ENCODE measurements at regions not wholly inside any gene's neighbourhood (a gene's known extent, or its start where the extent isn't known, plus 50 kb on each side); places are given as distances from the start of the nearest gene placed in this dataset.

GRCh38 chr17:73949903-73950592 lies 253.4 kb upstream of the RPL38 start:
- Histone ChIP-seq H3F3A (ENCODE audit: insufficient read depth, low read length, poor library complexity, severe bottlenecking) (no peaks in the 10 kb centered on the region), H3K79me2 (replicated peaks; ENCODE audit: insufficient read depth, low read length) (no peaks in the 10 kb centered on the region), H3K9me2 (ENCODE audit: insufficient read depth, low read length) (no peaks in the 10 kb centered on the region), H3K27me3 (ENCODE audit: insufficient read depth, low read depth, low read length) (peaks cover 10% of the 10 kb centered on the region), H3K9me3 (ENCODE audit: low read length) (no peaks in the 10 kb centered on the region), H3K4me3 (ENCODE audit: low read length) (no peak overlapping the region), H4K20me1 (ENCODE audit: insufficient read depth) (no peaks in the 10 kb centered on the region), H2AFZ (ENCODE audit: low read depth, low read length) (no peak overlapping the region), H3K27ac (ENCODE audit: low read length) (no peak overlapping the region), H3K9ac (ENCODE audit: low read length) (no peak overlapping the region), H3K4me2 (ENCODE audit: low read length) (no peak overlapping the region), H3K36me3 (ENCODE audit: insufficient read depth, low read length) (no peaks in the 10 kb centered on the region)
- TF ChIP-seq REST (IDR thresholded peaks at IDR 0.05; ENCODE audit: borderline replicate concordance) (no peak), SMC3 (conservative IDR thresholded peaks at IDR 0.05; ENCODE audit: poor library complexity) (no peak), EP300 (conservative IDR thresholded peaks at IDR 0.05; ENCODE audit: poor library complexity, severe bottlenecking) (no peak), MXI1 (conservative IDR thresholded peaks at IDR 0.05; ENCODE audit: poor library complexity, severe bottlenecking) (no peak), CTCF (IDR thresholded peaks at IDR 0.05; ENCODE audit: poor library complexity, severe bottlenecking) (no peak), TAF1 (IDR thresholded peaks at IDR 0.05; ENCODE audit: low read depth) (no peak), POLR2AphosphoS5 (IDR thresholded peaks at IDR 0.05) (no peak), EZH2 (IDR thresholded peaks at IDR 0.05; ENCODE audit: borderline replicate concordance, insufficient read depth, low read length, poor library complexity, severe bottlenecking) (no peak), RAD21 (conservative IDR thresholded peaks at IDR 0.05) (no peak)

GRCh38 chr17:73950593-73950914 lies 252.9 kb upstream of the RPL38 start:
- Histone ChIP-seq H3F3A (ENCODE audit: insufficient read depth, low read length, poor library complexity, severe bottlenecking) (no peaks in the 10 kb centered on the region), H3K9ac (ENCODE audit: low read length) (no peak overlapping the region), H3K27ac (ENCODE audit: low read length) (no peak overlapping the region), H4K20me1 (ENCODE audit: insufficient read depth) (no peaks in the 10 kb centered on the region), H3K9me3 (ENCODE audit: low read length) (no peaks in the 10 kb centered on the region), H3K4me3 (ENCODE audit: low read length) (no peak overlapping the region), H3K4me2 (ENCODE audit: low read length) (no peak overlapping the region), H2AFZ (ENCODE audit: low read depth, low read length) (no peak overlapping the region), H3K9me2 (ENCODE audit: insufficient read depth, low read length) (no peaks in the 10 kb centered on the region), H3K79me2 (replicated peaks; ENCODE audit: insufficient read depth, low read length) (no peaks in the 10 kb centered on the region), H3K36me3 (ENCODE audit: insufficient read depth, low read length) (no peaks in the 10 kb centered on the region), H3K27me3 (ENCODE audit: insufficient read depth, low read depth, low read length) (peaks cover 10% of the 10 kb centered on the region)
- TF ChIP-seq RAD21 (conservative IDR thresholded peaks at IDR 0.05) (no peak), SMC3 (conservative IDR thresholded peaks at IDR 0.05; ENCODE audit: poor library complexity) (no peak), REST (IDR thresholded peaks at IDR 0.05; ENCODE audit: borderline replicate concordance) (no peak), POLR2AphosphoS5 (IDR thresholded peaks at IDR 0.05) (no peak), EZH2 (IDR thresholded peaks at IDR 0.05; ENCODE audit: borderline replicate concordance, insufficient read depth, low read length, poor library complexity, severe bottlenecking) (no peak), EP300 (conservative IDR thresholded peaks at IDR 0.05; ENCODE audit: poor library complexity, severe bottlenecking) (no peak), CTCF (IDR thresholded peaks at IDR 0.05; ENCODE audit: poor library complexity, severe bottlenecking) (no peak), MXI1 (conservative IDR thresholded peaks at IDR 0.05; ENCODE audit: poor library complexity, severe bottlenecking) (no peak), TAF1 (IDR thresholded peaks at IDR 0.05; ENCODE audit: low read depth) (no peak)

Data from neural cell (in vitro differentiated cells).